ENCODE measurements at regions not wholly inside any gene's neighbourhood (a gene's known extent, or its start where the extent isn't known, plus 50 kb on each side); places are given as distances from the start of the nearest gene placed in this dataset.

GRCh38 chr16:59729613-59730012 lies 995.5 kb upstream of the GOT2 start:
- no peak for DNase-seq (ENCODE audit: low spot score)

- DNase-seq (ENCODE audit: low spot score) = no peak
These were observed 985.0 kb upstream of the GOT2 start for GRCh38 chr16:59719121-59719520.

DNA sequence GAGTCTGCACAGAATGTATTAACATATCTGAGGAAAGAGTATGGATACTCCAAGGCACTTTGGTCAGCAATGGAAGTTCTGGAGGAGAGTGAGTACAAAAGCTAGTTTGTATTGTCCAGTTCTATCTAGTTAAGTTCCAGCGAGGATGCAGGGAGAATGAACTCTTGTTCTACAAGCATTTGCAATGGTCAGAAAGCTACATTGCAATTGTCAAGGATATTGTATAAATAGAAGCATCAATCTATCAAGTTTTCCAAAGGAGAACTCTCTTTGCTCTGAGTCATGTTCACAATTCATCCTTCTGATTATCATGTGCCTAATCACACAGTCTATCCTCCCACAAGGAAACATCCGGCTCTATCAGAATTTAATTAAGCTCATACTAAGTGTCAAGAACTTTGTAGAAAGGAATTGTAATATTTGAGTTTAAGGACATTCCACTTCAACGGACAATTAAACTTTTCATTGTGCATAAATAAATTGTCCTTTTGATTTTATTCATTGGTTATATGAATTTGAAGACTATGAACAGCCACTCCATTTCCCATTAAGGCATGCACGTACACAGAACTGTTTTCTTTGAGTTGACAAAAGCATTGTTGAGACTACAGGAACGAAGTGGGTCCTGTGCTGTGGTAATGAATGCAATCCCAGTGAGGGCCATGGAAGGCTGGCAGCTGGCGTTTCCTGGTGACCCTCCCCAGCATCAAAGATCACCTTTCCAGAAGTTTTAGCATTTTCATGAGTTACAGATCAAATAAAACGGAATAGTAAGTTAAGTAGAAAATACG lies 973.5 kb upstream of the GOT2 start:
- DNase-seq (ENCODE audit: low spot score) = no peak

GRCh38 chr16:59701963-59702930 lies 968.1 kb upstream of the GOT2 start:
- no peak for DNase-seq (ENCODE audit: low spot score)

- DNase-seq (ENCODE audit: low spot score) = no peak
These were observed 965.7 kb upstream of the GOT2 start for GRCh38 chr16:59699786-59700185.

- DNase-seq (ENCODE audit: low spot score) = no peak
These were observed 964.4 kb upstream of the GOT2 start for GRCh38 chr16:59698346-59699020.

DNA sequence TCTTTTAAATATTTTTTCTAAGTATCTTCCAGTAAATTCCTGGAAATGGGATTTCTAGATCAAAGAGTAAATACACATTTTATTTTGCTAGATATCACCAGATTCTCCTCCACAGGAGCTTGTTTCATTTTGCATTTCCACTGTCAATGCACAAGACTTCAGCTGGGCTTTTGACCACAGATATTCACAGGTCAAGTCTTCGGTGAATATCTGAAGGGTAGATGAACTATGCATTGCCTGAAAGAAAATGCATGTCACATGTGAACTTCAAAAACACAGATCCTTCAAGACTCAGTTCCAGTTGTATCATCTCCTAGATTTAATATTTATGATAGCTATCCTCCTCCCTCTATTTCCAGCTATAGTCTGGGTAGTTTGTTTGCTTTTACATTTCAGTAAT lies 963.6 kb upstream of the GOT2 start:
- DNase-seq (ENCODE audit: low spot score) = no peak

GRCh38 chr16:59697236-59697635 lies 963.1 kb upstream of the GOT2 start:
- DNase-seq (ENCODE audit: low spot score) = no peak

DNA sequence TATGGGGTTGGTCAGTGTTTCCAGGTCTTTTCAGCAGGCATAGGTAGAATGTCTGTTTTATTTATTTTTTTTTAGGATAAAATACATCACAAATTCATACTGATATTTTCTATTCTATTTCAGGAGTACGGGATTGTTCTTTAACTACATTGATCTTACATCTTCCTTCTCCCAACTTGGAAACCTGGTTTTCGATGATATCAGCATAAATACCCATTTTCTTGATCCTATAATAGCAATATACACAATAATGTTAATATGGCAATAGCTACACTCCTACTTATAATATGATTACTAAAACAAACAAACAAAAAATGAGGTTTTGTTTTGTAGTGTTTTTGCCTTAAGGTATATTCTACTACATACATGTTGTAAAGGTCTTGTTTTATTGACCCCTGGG lies 962.4 kb upstream of the GOT2 start:
- no peak for DNase-seq (ENCODE audit: low spot score)

GRCh38 chr16:59690216-59690615 lies 956.1 kb upstream of the GOT2 start:
- DNase-seq (ENCODE audit: low spot score) = no peak

- no peak for DNase-seq (ENCODE audit: low spot score)
These were observed 953.9 kb upstream of the GOT2 start for GRCh38 chr16:59688006-59688405.

GRCh38 chr16:59686405-59686804 lies 952.3 kb upstream of the GOT2 start:
- DNase-seq (ENCODE audit: low spot score) = no peak

- no peak for DNase-seq (ENCODE audit: low spot score)
These were observed 950.8 kb upstream of the GOT2 start for GRCh38 chr16:59684911-59685310.

- DNase-seq (ENCODE audit: low spot score) = no peak
These were observed 949.6 kb upstream of the GOT2 start for GRCh38 chr16:59683709-59684108.

- no peak for DNase-seq (ENCODE audit: low spot score)
These were observed 931.6 kb upstream of the GOT2 start for GRCh38 chr16:59665618-59666220.

- no peak for DNase-seq (ENCODE audit: low spot score)
These were observed 924.5 kb upstream of the GOT2 start for GRCh38 chr16:59658572-59658971.

GRCh38 chr16:59655031-59655430 lies 920.9 kb upstream of the GOT2 start:
- no peak for DNase-seq (ENCODE audit: low spot score)

- DNase-seq (ENCODE audit: low spot score) = no peak
These were observed 920.3 kb upstream of the GOT2 start for GRCh38 chr16:59654455-59654854.

- DNase-seq (ENCODE audit: low spot score) = no peak
These were observed 917.5 kb upstream of the GOT2 start for GRCh38 chr16:59651662-59652061.

GRCh38 chr16:59645194-59645593 lies 911.1 kb upstream of the GOT2 start:
- no peak for DNase-seq (ENCODE audit: low spot score)

GRCh38 chr16:59635674-59636073 lies 901.6 kb upstream of the GOT2 start:
- no peak for DNase-seq (ENCODE audit: low spot score)

GRCh38 chr16:59634951-59635350 lies 900.8 kb upstream of the GOT2 start:
- DNase-seq (ENCODE audit: low spot score) = no peak

Data from iPS-NIHi11 (cell line).